ENCODE measurements at regions not wholly inside any gene's neighbourhood (a gene's known extent, or its start where the extent isn't known, plus 50 kb on each side); places are given as distances from the start of the nearest gene placed in this dataset.

- Histone ChIP-seq H3K27me3 (replicated peaks; ENCODE audit: control insufficient read depth, insufficient read depth, low read length) (no peaks in the 10 kb centered on the region), H3K36me3 (ENCODE audit: control insufficient read depth, insufficient read depth, low read length) (no peaks in the 10 kb centered on the region), H3K9me3 (no peaks in the 10 kb centered on the region), H3K4me1 (no peaks in the 10 kb centered on the region), H3K4me3 (ENCODE audit: low read depth, low read length) (no peak overlapping the region)
- no TSS peak for BruUV-seq (replicated peaks)
- no peaks in the 10 kb centered on the region for H3K9me3 Mint-ChIP-seq (ENCODE audit: unreplicated experiment)
- intact Hi-C loops (cut with micrococcal nuclease; ENCODE audit: unreplicated experiment), result no loop called here
- DNase-seq, result no peak
- no peak for TF ChIP-seq CTCF (IDR thresholded peaks at IDR 0.05; ENCODE audit: insufficient read depth in 1 of 2, low read depth in 1 of 2, low read length in 1 of 2, severe bottlenecking in 1 of 2, unreplicated experiment in 1 of 2)
- no peak overlapping the region for H3K4me3 Mint-ChIP-seq (ENCODE audit: unreplicated experiment)
- H3K27ac Mint-ChIP-seq (ENCODE audit: unreplicated experiment), result no peak overlapping the region
- no peaks in the 10 kb centered on the region for H3K4me1 Mint-ChIP-seq (ENCODE audit: low read depth, unreplicated experiment)
- POLR2A ChIA-PET, result no interaction called here
- H3K36me3 Mint-ChIP-seq (ENCODE audit: insufficient read depth, unreplicated experiment), result no peaks in the 10 kb centered on the region
- peaks cover 8% of the 10 kb centered on the region for H3K27me3 Mint-ChIP-seq (ENCODE audit: insufficient read depth, unreplicated experiment)
- CTCF ChIA-PET, result interaction anchor here (0.5 kb wide), 1 partner anchor 706 kb away, joined by 7 read pairs; no protein-coding TSS in a partner anchor
These were observed 65.9 kb upstream of the AFF3 start for GRCh38 chr2:100208141-100208770.

- H3K9me3 ChIP-seq, result no peaks in the 10 kb centered on the region
- Mint-ChIP-seq H3K27ac (ENCODE audit: unreplicated experiment) (no peak overlapping the region), H3K36me3 (ENCODE audit: insufficient read depth, unreplicated experiment) (no peaks in the 10 kb centered on the region), H3K27me3 (ENCODE audit: insufficient read depth, unreplicated experiment) (peaks cover 8% of the 10 kb centered on the region), H3K4me3 (ENCODE audit: unreplicated experiment) (no peak overlapping the region), H3K4me1 (ENCODE audit: low read depth, unreplicated experiment) (no peaks in the 10 kb centered on the region), H3K9me3 (ENCODE audit: unreplicated experiment) (no peaks in the 10 kb centered on the region)
- H3K36me3 ChIP-seq (ENCODE audit: control insufficient read depth, insufficient read depth, low read length), result no peaks in the 10 kb centered on the region
- ChIA-PET POLR2A (no interaction called here), CTCF (no interaction called here)
- H3K4me1 ChIP-seq, result no peaks in the 10 kb centered on the region
- no peak for TF ChIP-seq CTCF (IDR thresholded peaks at IDR 0.05; ENCODE audit: insufficient read depth in 1 of 2, low read depth in 1 of 2, low read length in 1 of 2, severe bottlenecking in 1 of 2, unreplicated experiment in 1 of 2)
- no peak overlapping the region for H3K4me3 ChIP-seq (ENCODE audit: low read depth, low read length)
- DNase-seq, result no peak
- intact Hi-C loops (cut with micrococcal nuclease; ENCODE audit: unreplicated experiment), result no loop called here
- no peaks in the 10 kb centered on the region for H3K27me3 ChIP-seq (replicated peaks; ENCODE audit: control insufficient read depth, insufficient read depth, low read length)
- no TSS peak for BruUV-seq (replicated peaks)
These were observed 65.1 kb upstream of the AFF3 start for GRCh38 chr2:100207411-100207885.

GRCh38 chr2:100206731-100207255, 64.4 kb upstream of the AFF3 start:
- POLR2A ChIA-PET, result no interaction called here
- no peak overlapping the region for H3K27ac Mint-ChIP-seq (ENCODE audit: unreplicated experiment)
- intact Hi-C loops (cut with micrococcal nuclease; ENCODE audit: unreplicated experiment), result no loop called here
- H3K27me3 ChIP-seq (replicated peaks; ENCODE audit: control insufficient read depth, insufficient read depth, low read length), result no peaks in the 10 kb centered on the region
- H3K4me3 ChIP-seq (ENCODE audit: low read depth, low read length), result no peak overlapping the region
- no peaks in the 10 kb centered on the region for H3K4me1 Mint-ChIP-seq (ENCODE audit: low read depth, unreplicated experiment)
- no peak overlapping the region for H3K4me3 Mint-ChIP-seq (ENCODE audit: unreplicated experiment)
- no peaks in the 10 kb centered on the region for H3K36me3 Mint-ChIP-seq (ENCODE audit: insufficient read depth, unreplicated experiment)
- no peaks in the 10 kb centered on the region for H3K4me1 ChIP-seq
- no TSS peak for BruUV-seq (replicated peaks)
- H3K27me3 Mint-ChIP-seq (ENCODE audit: insufficient read depth, unreplicated experiment), result peaks cover 8% of the 10 kb centered on the region
- no peak for TF ChIP-seq CTCF (IDR thresholded peaks at IDR 0.05; ENCODE audit: insufficient read depth in 1 of 2, low read depth in 1 of 2, low read length in 1 of 2, severe bottlenecking in 1 of 2, unreplicated experiment in 1 of 2)
- DNase-seq, result no peak
- no peaks in the 10 kb centered on the region for H3K9me3 ChIP-seq
- no peaks in the 10 kb centered on the region for H3K36me3 ChIP-seq (ENCODE audit: control insufficient read depth, insufficient read depth, low read length)
- H3K9me3 Mint-ChIP-seq (ENCODE audit: unreplicated experiment), result no peaks in the 10 kb centered on the region
- CTCF ChIA-PET, result no interaction called here

Measured in Caco-2 (cell line).